ENCODE measurements at regions not wholly inside any gene's neighbourhood (a gene's known extent, or its start where the extent isn't known, plus 50 kb on each side); places are given as distances from the start of the nearest gene placed in this dataset.
"Not testable (repeated sequence)": the region's sequence is repeated elsewhere in the genome, so short reads cannot be mapped to it uniquely, and the experiment has no call there.

DNA sequence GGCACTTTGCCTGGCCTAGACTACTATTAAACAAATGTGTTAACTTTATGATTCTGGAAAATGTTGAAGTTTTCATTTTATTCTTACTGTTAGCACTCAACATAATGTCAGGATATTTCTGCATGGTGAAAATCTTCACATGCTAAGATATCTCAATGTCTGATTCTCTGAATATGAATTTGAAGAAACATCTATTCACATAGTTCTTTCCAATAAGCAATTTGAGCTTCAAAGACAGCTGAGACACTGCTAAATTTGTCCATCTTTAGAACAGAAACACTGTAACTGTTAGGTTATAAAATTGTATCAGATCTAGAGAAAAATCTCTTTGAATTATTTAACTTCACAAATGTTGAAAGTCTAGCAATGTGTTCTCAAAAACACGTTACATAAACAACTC, 970.2 kb downstream of the PLOD2 start:
- DNase-seq (ENCODE audit: extremely low read depth in 1 of 11, low read depth in 9 of 11, low spot score in 4 of 11) = no peak

DNA sequence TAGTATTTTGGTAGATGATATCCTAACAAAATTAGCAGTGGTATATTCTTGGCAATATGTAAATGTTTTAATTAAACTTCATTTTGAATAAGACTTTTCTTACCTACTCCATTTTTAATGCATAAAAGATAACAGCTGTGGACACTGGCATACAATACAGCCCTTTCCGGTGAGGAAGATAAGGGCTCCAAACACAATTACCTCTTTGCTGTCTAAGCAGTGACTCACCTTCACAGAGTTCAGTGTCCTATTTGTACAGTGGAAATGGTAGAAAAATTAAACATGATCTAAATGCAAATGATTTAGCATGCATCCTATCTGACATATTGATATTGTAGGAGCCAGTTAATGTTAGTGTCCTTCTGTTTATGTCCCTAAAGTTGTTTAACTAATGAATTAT, 969.4 kb downstream of the PLOD2 start:
- DNase-seq (ENCODE audit: extremely low read depth in 1 of 11, low read depth in 9 of 11, low spot score in 4 of 11) = no peak

DNA sequence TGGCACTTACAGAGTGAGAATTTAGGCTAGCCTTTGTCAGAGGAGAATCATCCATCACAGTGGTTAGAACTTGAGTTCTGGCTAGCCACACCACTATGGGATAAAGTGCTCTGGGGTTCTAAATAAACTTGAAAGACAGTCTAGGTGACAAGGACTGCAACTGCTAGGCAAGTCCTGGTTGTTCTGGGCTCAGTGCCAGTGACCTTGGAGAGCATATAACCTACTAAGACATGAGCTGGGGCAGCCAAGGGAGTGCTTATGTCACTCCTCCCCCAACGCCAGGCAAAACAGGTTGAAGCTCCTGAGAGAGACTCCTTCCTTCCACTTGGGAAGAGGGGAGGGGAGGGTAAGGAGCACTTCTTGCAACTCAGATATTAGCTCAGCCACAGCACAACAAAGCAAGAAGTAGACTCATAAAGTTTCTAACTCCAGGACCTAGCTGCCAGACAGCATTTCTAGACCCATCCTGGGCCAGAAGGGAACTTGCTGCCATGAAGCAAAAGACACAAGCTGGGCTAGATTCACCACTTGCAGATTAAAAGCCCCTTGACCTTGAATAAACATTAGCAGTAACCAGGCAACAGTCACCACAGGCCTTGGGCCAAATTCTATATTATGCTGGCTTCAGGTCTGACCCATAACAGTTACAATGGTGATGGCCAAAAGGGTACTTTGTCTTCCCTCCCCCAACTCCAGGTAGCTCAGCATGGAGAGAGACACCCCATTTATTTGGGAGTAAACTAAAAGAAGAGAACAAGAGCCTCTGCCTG, 963.7 kb downstream of the PLOD2 start:
- peak in 1 of 11 donors; percentile 20 for DNase-seq (ENCODE audit: extremely low read depth in 1 of 11, low read depth in 9 of 11, low spot score in 4 of 11)

DNA sequence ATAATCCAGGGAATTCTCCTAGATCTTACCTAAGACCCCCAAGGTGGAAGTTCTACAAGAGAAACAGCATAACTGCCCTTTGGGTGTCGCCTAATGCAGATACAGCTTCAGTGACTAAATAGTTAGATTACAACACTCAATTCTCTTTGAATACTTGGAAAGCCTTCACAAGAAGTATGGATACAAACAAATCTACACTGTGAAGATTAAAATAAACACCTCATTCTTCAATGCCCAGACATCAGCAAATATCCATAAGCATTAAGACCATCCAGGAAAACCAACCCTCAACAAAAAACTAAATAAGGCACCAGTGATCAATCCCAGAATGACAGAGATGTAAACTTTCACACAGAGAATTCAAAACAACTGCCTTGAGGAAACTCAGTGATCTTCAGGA, 963.2 kb downstream of the PLOD2 start:
- DNase-seq (ENCODE audit: extremely low read depth in 1 of 11, low read depth in 9 of 11, low spot score in 4 of 11) = no peak

DNA sequence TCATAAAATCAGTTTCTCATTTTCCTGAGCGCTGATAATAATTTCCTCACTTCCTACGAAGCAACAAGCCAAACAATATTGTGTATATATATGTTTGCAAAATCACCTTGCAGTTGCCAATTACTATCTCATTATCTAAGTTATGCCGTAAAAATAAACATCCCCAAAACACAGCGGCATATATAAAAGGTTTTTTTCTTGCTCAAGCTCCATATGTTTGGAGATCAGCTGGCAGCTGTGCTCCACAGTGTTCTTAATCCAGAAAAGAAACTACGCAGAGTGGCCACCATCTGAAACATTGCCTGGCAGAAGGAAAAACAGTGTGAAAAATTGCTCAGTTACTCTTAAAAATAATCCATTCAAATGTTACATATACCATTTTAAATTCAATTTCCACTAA, 951.4 kb downstream of the PLOD2 start:
- DNase-seq (ENCODE audit: extremely low read depth in 1 of 11, low read depth in 9 of 11, low spot score in 4 of 11) = no peak

DNA sequence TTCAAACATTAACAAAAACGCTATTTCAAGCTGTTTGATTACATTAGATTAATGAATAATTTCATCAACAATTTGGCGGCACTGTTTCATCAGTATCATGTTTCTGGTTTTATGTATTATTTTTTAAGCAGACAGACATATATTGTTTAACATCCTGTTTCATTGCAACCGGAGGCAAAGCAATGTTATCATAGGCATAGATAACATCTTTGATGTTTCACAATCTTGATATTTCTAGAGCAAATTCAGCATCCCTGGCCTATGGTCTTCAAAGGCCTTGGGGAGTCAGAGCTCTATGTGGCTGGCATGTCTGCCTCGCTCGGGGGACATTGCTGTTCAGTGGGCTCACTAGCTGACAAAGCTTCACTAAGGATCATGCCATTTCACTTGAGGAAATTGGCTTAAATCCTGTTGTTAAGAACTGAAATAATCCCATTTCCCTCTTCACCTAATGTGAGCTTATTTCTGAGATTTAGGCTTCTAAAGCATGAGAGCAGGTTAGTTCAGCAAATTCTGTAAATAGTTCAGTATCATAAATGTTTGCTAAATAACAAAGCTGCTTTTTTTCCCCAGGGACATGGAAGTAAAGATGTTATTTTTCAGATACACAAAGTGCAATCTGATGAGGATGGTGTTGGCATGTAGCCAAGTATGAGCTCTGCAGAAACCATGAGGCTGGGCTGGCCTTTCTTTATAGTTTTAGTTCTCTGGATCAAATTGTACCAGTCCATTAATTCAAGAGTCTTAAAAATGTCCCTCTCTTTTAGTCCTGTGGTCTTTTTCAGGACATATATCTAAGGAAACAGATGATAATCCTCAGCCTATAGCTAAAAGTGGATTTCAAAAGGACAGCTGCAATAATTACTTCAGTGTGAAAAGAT, 941.4 kb downstream of the PLOD2 start:
- DNase-seq (ENCODE audit: extremely low read depth in 1 of 11, low read depth in 9 of 11, low spot score in 4 of 11) = peak in 6 of 11 donors; percentile 4 to 20 (median 13)

DNA sequence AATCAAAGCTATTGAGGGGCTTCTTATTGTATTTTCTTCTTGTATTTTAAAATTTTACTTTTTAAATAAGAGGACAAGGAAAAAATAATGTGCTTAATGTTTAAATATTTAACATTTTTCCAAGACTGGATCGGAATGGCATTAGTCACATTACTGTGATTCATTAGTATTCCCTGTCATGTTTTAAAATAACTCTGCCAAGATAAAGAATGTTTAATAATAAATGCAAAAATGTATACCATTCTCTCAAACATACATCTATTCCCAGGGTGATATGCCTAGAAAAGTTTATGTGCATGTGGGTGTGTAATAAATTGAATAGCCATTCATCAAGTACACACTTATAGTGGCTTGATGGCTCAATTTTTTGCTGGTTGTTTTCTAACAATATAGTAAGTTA, 936.1 kb downstream of the PLOD2 start:
- DNase-seq (ENCODE audit: extremely low read depth in 1 of 11, low read depth in 9 of 11, low spot score in 4 of 11) = no peak

DNA sequence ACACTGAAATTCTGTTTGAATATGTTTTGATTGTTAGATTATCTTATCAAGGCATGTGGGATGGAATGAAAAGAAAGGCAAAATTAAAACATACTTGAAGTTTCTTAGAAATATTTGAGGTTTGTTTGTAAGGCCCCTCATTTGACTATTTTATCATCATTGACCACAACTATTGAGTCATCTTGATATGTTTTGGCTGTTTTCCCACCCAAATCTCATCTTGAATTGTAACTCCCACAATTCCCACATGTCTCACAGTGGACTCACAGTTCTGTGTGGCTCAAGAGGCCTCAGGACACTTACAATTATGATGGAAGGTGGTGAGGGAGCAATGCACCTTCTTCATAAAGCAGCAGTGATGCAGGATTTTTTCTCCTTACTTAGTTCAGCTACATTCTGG, 917.1 kb downstream of the PLOD2 start:
- DNase-seq (ENCODE audit: extremely low read depth in 1 of 11, low read depth in 9 of 11, low spot score in 4 of 11) = no peak

DNA sequence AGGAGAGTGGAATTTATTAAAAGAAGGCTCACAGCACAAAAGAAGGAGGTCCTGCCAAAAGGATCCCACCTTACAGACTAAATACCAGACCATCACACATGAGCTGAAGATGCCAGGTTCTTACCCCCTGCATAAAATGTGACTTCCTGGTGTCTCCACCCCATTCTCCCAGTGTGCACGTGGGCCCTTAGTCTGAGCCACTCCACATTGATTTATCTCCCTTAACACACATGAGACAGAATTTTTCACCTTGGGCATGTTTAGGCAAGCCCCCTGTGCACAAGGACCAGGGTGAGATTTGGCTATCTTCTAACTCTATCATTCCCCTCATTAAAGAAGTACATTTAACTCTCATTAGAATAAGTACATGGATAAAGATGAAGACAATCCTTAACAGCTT, 916.7 kb downstream of the PLOD2 start:
- no peak for DNase-seq (ENCODE audit: extremely low read depth in 1 of 11, low read depth in 9 of 11, low spot score in 4 of 11)

DNA sequence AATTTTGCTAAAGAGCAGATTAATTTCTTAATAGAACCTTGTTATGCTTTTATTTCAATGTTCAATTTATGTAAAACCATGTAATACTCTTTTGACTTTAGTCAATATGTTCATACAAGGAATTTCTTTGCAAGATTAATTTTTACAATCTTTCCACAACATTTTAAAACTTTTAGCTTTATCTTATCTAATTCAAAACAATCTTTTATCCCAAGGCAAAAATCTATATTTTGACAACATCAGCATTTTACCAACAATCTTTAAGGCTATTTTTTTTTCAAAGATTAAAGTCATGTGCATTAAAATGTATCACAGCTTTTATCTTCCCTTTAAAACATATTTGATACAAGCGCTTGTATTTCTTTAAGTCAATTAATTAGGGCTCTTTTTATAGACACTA, 914.7 kb downstream of the PLOD2 start:
- DNase-seq (ENCODE audit: extremely low read depth in 1 of 11, low read depth in 9 of 11, low spot score in 4 of 11) = no peak

DNA sequence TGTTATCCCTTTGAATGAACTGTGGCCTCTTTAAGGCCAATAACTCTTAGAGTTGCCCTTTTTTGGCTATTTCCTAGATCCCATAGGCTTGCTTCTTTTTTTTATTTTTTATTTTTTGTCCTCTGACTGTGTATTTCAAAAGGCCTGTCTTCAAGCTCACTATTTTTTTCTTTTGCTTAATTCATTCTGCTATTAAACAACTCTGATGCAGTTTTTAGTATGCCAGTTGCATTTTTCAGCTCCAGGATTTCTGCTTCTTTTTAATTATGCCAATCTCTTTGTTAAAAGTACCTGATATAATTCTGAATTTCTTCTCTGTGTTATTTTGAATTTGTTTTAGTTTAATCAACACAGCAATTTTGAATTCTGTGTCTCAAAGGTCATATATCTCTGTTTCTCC, 912.1 kb downstream of the PLOD2 start:
- DNase-seq (ENCODE audit: extremely low read depth in 1 of 11, low read depth in 9 of 11, low spot score in 4 of 11) = no peak

DNA sequence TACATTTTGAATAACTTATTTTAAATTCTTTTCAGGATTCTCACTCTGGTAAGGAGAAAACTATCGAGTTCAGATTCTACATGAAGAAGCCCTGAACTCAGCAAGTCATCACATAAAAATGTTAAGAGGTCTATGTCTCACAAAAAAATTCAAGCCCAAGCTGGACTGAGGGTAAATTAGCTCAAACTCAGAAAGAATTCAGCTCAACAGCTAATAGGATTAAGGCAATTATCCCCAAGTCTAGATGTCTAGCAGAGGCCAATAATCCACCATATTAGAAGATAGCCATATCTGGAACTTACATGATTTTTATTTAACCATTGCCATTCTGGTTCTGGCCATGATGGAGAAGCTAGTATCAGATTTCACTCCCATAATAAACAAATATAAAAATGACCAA, 909.7 kb downstream of the PLOD2 start:
- no peak for DNase-seq (ENCODE audit: extremely low read depth in 1 of 11, low read depth in 9 of 11, low spot score in 4 of 11)

DNA sequence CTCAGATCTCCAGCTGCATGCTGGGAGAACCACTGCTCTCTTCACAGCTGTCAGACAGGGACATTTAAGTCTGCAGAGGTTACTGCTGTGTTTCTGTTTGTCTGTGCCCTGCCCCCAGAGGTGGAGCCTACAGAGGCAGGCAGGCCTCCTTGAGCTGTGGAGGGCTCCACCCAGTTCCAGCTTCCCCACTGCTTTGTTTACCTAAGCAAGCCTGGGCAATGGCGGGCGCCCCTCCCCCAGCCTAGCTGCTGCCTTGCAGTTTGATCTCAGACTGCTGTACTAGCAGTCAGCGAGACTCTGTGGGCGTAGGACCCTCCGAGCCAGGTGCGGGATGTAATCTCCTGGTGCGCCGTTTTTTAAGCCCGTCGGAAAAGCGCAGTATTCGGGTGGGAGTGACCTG, 903.0 kb downstream of the PLOD2 start:
- not testable (repeated sequence) for DNase-seq (ENCODE audit: extremely low read depth in 1 of 11, low read depth in 9 of 11, low spot score in 4 of 11)

DNA sequence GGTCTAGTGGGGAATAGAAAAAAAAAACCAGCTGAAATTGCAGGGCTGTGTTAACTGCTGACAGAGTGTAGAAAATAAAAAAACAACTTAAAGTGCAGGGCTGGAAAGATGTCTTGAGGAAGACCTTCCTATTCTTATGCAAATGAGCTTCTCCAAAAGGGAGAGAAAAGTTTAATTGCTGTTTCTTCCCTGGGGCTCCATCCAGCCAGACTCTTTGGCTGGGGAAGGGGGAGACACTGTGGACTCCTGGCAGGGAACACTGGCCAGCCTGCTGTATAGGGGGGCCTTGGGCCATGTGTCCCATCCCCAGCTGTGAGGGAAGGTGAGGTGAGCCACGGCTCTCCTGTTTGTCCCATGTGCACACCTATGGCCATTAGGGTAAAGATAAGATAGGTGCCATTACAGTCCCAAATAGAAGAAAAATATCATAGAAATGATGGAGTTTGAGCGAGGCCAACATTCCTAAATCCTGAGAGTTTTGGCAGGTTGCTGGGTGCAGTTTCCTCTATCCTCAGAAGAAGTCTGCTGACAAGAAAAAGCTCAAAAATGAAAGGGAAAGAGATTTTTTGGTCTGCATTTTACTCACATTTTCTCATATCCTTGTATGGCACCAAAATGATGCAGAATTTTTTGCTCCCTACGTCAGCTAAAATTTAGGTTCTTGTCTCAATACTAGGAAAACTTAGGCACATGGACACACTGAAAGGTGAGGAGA, 901.7 kb downstream of the PLOD2 start:
- DNase-seq (ENCODE audit: extremely low read depth in 1 of 11, low read depth in 9 of 11, low spot score in 4 of 11) = no peak

DNA sequence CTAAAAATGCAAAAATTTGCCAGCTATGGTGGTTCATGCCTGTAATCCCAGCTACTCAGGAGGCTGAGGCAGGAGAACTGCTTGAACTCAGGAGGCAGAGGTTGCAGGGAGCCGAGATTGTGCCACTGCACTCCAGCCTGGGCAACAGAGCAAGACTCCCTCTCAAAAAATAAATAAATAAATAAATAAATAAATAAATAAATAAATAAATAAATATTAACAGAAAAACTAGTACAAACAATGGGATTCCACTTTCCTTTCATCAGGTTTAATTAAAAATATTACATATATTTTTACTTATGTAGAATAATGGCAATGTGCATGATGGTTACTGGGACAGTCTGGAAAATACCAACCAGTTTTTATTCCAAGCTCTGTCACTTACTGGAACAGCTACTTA, 897.5 kb downstream of the PLOD2 start:
- not testable (repeated sequence) for DNase-seq (ENCODE audit: extremely low read depth in 1 of 11, low read depth in 9 of 11, low spot score in 4 of 11)

DNA sequence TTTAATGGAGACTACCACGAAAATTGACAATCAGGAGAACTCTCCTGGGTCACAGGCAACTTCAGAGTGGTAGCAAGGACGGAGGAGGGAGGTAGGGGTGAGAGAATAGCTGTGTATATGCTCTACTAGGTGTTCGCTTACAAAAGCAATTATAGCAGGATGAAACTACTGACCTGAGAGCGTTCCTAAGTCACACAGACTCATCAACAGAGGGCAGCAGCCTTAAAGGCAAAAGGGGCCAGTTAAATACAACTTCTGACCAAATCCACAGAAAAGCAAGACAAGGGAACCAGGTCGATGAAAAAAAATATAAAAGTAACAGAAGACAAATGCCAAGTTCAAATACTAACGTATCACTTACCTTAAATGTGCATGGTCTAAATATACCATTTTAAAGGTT, 894.6 kb downstream of the PLOD2 start:
- no peak for DNase-seq (ENCODE audit: extremely low read depth in 1 of 11, low read depth in 9 of 11, low spot score in 4 of 11)

DNA sequence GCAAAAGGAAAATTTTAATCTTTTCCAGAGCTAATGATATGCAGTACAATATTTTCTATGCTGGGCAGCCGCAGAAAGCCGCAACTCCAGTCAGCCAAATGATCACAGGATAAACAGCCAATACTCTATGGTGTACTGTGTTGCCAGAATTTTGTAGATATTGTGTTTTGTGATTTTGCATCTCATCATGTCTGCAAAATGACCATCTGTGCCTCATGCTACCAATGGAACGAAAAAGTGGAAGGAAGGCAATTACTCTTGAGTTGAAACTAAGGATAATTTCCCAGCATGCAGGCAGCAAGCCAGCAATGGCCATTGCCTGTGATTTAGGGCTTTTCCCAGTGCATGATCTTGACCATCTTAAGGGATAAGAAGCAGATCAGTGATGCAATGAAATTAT, 891.9 kb downstream of the PLOD2 start:
- no peak for DNase-seq (ENCODE audit: extremely low read depth in 1 of 11, low read depth in 9 of 11, low spot score in 4 of 11)

DNA sequence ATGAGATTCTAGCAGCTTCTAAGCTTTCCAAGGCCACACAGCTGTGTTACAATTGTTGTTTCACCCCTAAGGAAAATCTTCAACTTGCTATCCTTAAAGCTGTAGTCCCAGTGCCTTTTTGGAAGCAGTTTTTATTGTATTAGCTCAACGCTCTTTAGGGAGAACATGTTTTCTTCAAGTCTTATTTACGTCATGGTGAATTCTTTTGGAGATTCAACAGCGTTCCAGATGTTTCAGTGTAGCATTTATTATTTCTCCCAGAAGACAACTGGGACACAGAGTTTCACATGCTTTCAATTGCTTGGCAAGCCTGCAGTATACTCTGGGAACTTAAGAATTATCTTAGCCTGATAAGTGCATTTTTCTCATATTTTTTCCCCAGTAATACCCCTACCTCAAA, 888.3 kb downstream of the PLOD2 start:
- DNase-seq (ENCODE audit: extremely low read depth in 1 of 11, low read depth in 9 of 11, low spot score in 4 of 11) = peak; percentile 9 to 63 (median 27)

DNA sequence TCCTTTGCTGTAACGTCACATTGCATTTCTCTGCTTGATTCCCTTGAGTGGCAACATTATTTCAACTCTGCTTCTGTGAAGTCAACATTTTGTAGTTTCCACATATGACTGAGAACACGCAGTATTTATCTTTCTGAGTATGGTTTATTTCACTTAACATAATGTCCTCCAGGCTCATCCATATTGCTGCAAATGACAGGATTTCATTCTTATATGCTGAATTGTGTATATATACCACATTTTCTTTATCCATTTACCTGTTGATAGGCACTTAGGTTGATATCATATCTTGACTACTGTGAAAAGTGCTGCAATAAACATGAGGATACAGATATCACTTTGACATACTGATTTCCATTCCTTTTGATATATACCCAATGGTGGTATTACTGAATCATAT, 878.5 kb downstream of the PLOD2 start:
- no peak for DNase-seq (ENCODE audit: extremely low read depth in 1 of 11, low read depth in 9 of 11, low spot score in 4 of 11)

DNA sequence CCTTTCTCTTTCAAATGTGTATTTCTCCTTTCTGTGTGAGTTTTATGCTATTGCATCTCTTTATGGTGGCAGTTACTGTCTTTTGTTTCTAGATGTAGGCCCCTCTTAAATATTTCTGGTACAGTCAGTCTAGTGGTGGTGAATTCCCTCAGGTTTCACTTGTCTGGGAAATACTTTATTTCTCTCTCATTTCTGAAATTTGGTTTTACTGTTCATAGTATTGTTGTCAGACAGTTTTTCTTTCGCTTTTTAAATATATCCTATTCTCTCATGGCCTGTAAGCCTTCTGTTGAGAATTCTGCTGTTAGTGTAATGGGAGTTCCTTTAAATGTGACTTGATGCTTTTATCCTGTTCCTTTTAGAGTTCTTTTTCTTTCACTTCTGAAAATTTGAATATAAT, 874.0 kb downstream of the PLOD2 start:
- DNase-seq (ENCODE audit: extremely low read depth in 1 of 11, low read depth in 9 of 11, low spot score in 4 of 11) = no peak

Measured in renal cortex interstitium (tissue), 11 donors.